NB4 (cell line): ENCODE measurements at regions not wholly inside any gene's neighbourhood (a gene's known extent, or its start where the extent isn't known, plus 50 kb on each side); places are given as distances from the start of the nearest gene placed in this dataset.

Experiments used
- DNase-seq: peaks from one replicate; pipeline ENCODE4 v3.0.0; 2010; ENCODE audit warnings: low read depth
- H3K4me3 ChIP-seq: one replicate; pipeline ENCODE4 v1.5.1; 2011; ENCODE audit warnings: mild to moderate bottlenecking, low read depth, low read length, moderate library complexity
- CTCF ChIP-seq: IDR thresholded peaks from one replicate; pipeline ENCODE4 v1.5.1; 2012; ENCODE audit warnings: low read depth, low read length
- MAX ChIP-seq: IDR thresholded peaks from 2 replicates; pipeline ENCODE4 v1.6.1; 2011; ENCODE audit warnings: low read depth, low read length
- MYC ChIP-seq: IDR thresholded peaks from 2 replicates; pipeline ENCODE4 v1.6.1; 2011; ENCODE audit warnings: low read depth, low read length
- POLR2A ChIP-seq: IDR thresholded peaks from 2 replicates; pipeline ENCODE4 v1.6.1; 2011; ENCODE audit warnings: mild to moderate bottlenecking; ENCODE audit not compliant: insufficient read length; ENCODE audit errors: extremely low read depth

GRCh38 chr12:60071759-60072191 lies 475.9 kb downstream of the SLC16A7 start:
- no peak overlapping the region for H3K4me3 ChIP-seq
- no peak for TF ChIP-seq CTCF
- TF ChIP-seq MYC, result no peak
- no peak for TF ChIP-seq MAX
- TF ChIP-seq POLR2A, result no peak
- DNase-seq, result no peak

- no peak for DNase-seq
Observed at GRCh38 chr12:60072911-60073310, 477.1 kb downstream of the SLC16A7 start.

GRCh38 chr12:60075091-60075490 lies 479.3 kb downstream of the SLC16A7 start:
- no peak for DNase-seq
- no peak overlapping the region for H3K4me3 ChIP-seq
- TF ChIP-seq MAX (no peak), MYC (no peak), CTCF (no peak), POLR2A (no peak)

More at GRCh38 chr12:60072911-60073310, 477.1 kb downstream of the SLC16A7 start:
- no peak for TF ChIP-seq CTCF
- TF ChIP-seq MAX, result no peak
- no peak overlapping the region for H3K4me3 ChIP-seq

- peak; percentile 11 for DNase-seq
- TF ChIP-seq CTCF, result no peak
- TF ChIP-seq MYC, result no peak
- TF ChIP-seq POLR2A, result no peak
- TF ChIP-seq MAX, result no peak
- no peak overlapping the region for H3K4me3 ChIP-seq
Observed at GRCh38 chr12:60078026-60078425, 482.2 kb downstream of the SLC16A7 start.

- TF ChIP-seq CTCF (no peak), POLR2A (no peak), MYC (no peak), MAX (no peak)
- no peak overlapping the region for H3K4me3 ChIP-seq
- DNase-seq, result no peak
Observed at GRCh38 chr12:60093428-60093827, 497.6 kb downstream of the SLC16A7 start.

GRCh38 chr12:60094436-60094835 lies 498.6 kb downstream of the SLC16A7 start:
- DNase-seq, result no peak
- TF ChIP-seq POLR2A (no peak), CTCF (no peak), MYC (no peak), MAX (no peak)
- H3K4me3 ChIP-seq, result no peak overlapping the region
